NCI-H460 (cell line): ENCODE measurements at regions not wholly inside any gene's neighbourhood (a gene's known extent, or its start where the extent isn't known, plus 50 kb on each side); places are given as distances from the start of the nearest gene placed in this dataset.

ENCODE experiments used
- DNase-seq: peaks from one replicate; pipeline ENCODE4 v3.0.0-alpha.2; 2016; ENCODE audit warnings: low read depth; ENCODE audit errors: extremely low read depth
- small RNA-seq, 2 experiments: library from RNA; depleted of rRNA; stranded (forward); fragments of <200 nt; gene quantifications; one replicate each; pipeline ENCODE3, GENCODE V24; 2014

DNA sequence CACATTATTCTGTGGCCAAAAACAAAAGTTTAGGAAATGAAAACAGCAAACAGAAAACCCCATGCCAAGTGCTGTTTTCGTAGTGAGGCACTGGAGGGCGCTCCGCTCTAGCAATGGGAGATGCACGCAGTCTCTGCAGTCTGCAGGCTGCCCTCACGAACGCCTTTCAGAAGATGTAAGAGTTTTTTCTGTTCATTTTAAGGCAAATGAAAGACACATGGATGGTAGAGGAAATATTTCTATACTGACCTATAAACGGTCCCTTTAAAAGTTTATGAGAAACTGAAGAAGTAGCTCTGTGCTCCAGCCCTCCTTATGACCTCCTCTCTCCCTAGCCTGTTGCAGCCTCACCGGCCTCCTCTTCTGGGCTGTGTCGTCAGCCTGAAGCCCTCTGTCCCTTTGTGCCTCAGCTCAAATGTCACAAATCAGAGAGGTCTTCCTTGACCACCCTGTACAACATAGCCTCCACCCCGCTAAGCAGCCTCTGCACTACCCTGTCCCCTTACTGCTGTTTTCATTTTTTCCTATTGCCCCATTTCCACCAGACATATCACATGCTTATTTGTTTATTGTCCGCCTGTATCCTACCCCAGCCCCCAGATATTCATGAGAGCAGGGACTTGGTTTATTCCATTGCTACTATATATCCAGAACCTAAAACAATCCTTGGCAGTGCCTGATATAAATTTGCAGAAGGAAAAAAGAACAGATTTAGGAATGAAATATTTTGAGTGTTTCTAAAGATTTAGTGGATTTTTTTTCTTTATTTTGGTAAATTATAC is 116.4 kb downstream of the TM9SF2 start:
- DNase-seq: peak; percentile 38

- peak; percentile 29 for DNase-seq
Measured at GRCh38 chr13:99614465-99614885, 113.2 kb downstream of the TM9SF2 start.

Small RNA genes in the stretch of these regions (small RNA-seq; reads per million reads assigned to genes)
- gene MIR4306 (0 reads per million in 2 experiments), gene RF00402 (0 reads per million in 2 experiments)
